MM.1S (cell line): ENCODE measurements at regions not wholly inside any gene's neighbourhood (a gene's known extent, or its start where the extent isn't known, plus 50 kb on each side); places are given as distances from the start of the nearest gene placed in this dataset.

Experiments
- DNase-seq: peaks from one replicate; pipeline ENCODE4 v3.0.0-alpha.2; 2015
- H2AFZ ChIP-seq: fragments of 300-600 bp; sonication (generic); 2 replicates; pipeline ENCODE4 v1.6.0; 2016; ENCODE audit warnings: antibody characterized with exemption, low read length
- H3F3A ChIP-seq: fragments of 300-600 bp; sonication (generic); 2 replicates; pipeline ENCODE4 v1.6.1; 2016; ENCODE audit warnings: mild to moderate bottlenecking, antibody characterized with exemption, low read length, moderate library complexity, mixed read lengths; ENCODE audit not compliant: insufficient read depth
- H3K27ac ChIP-seq: fragments of 300-600 bp; sonication (generic); 2 replicates; pipeline ENCODE4 v1.5.1; 2016; ENCODE audit warnings: mild to moderate bottlenecking, low read length
- H3K27me3 ChIP-seq: fragments of 300-600 bp; sonication (generic); replicated peaks from 2 replicates; pipeline ENCODE4 v1.6.0; 2016; ENCODE audit warnings: low read length; ENCODE audit not compliant: insufficient read depth
- H3K36me3 ChIP-seq: fragments of 300-600 bp; sonication (generic); replicated peaks from 2 replicates; pipeline ENCODE4 v1.6.1; 2016; ENCODE audit warnings: mild to moderate bottlenecking, low read length, mixed read lengths; ENCODE audit not compliant: insufficient read depth
- H3K4me1 ChIP-seq: fragments of 300-600 bp; sonication (generic); 2 replicates; pipeline ENCODE4 v1.6.1; 2016; ENCODE audit warnings: low read length, mixed read lengths
- H3K4me2 ChIP-seq: fragments of 300-600 bp; sonication (generic); 2 replicates; pipeline ENCODE4 v1.6.0; 2016; ENCODE audit warnings: low read depth, low read length
- H3K4me3 ChIP-seq: fragments of 300-600 bp; sonication (generic); 2 replicates; pipeline ENCODE4 v1.5.1; 2016; ENCODE audit warnings: low read length, mixed read lengths
- H3K79me2 ChIP-seq: fragments of 300-600 bp; sonication (generic); 2 replicates; pipeline ENCODE4 v1.6.1; 2016; ENCODE audit warnings: mixed run types, low read length, mixed read lengths
- H3K9ac ChIP-seq: fragments of 300-600 bp; sonication (generic); 2 replicates; pipeline ENCODE4 v1.6.1; 2016; ENCODE audit warnings: low read length, mixed read lengths
- H3K9me2 ChIP-seq: fragments of 300-600 bp; sonication (generic); replicated peaks from 2 replicates; pipeline ENCODE4 v1.6.1; 2016; ENCODE audit warnings: mild to moderate bottlenecking, low read length, mixed read lengths; ENCODE audit not compliant: insufficient read depth
- H3K9me3 ChIP-seq: fragments of 300-600 bp; sonication (generic); replicated peaks from 2 replicates; pipeline ENCODE4 v1.6.1; 2016; ENCODE audit warnings: mild to moderate bottlenecking, low read length, mixed read lengths; ENCODE audit not compliant: insufficient read depth
- H4K20me1 ChIP-seq: fragments of 300-600 bp; sonication (generic); 2 replicates; pipeline ENCODE4 v1.6.1; 2016; ENCODE audit warnings: mild to moderate bottlenecking, low read length, moderate library complexity, mixed read lengths; ENCODE audit not compliant: insufficient read depth
- EZH2 ChIP-seq: fragments of 300-600 bp; sonication (generic); optimal IDR thresholded peaks from 2 replicates; pipeline ENCODE3; 2017; ENCODE audit warnings: low read depth, mild to moderate bottlenecking, antibody characterized with exemption, low read length, mixed read lengths
- EZH2phosphoT487 ChIP-seq: fragments of 300-600 bp; sonication (generic); IDR thresholded peaks from 2 replicates; pipeline ENCODE4 v1.6.1; 2018; ENCODE audit warnings: antibody characterized with exemption, low read length
- TF ChIP-seq, protein P1 (sequence below): fragments of 300-600 bp; sonication (generic); IDR thresholded peaks from 2 replicates; pipeline ENCODE4 v1.5.1; 2016; ENCODE audit warnings: antibody characterized with exemption, low read length, mixed read lengths

DNA sequence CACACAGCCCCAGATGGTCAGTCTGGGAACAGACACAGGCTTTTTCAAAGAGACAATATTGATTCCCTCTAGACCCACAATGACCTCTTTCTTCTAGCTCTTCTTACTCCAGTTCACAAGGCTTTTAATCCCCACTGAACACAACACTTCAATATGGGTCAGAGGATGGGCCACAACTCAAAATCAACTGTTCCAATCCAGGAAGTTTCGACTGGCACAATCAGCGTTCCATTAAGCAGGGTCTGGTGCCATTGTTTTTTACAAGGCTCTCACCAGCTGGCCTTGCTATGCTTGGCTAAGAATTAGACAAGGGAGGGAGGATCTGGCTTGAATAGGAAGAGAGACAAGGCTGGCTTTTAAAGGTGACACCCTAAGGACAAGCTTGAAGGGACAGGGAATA lies 199.4 kb upstream of the SLC24A2 start:
- no peak overlapping the region for H3K9ac ChIP-seq
- no peak overlapping the region for H3K4me2 ChIP-seq
- no peak overlapping the region for H2AFZ ChIP-seq
- H3F3A ChIP-seq: no peaks in the 10 kb centered on the region
- DNase-seq: no peak
- H3K9me2 ChIP-seq: no peaks in the 10 kb centered on the region
- H3K9me3 ChIP-seq: no peaks in the 10 kb centered on the region
- H3K4me3 ChIP-seq: no peak overlapping the region
- H3K27me3 ChIP-seq: no peaks in the 10 kb centered on the region
- H3K27ac ChIP-seq: no peak overlapping the region
- TF ChIP-seq, protein P1, sequence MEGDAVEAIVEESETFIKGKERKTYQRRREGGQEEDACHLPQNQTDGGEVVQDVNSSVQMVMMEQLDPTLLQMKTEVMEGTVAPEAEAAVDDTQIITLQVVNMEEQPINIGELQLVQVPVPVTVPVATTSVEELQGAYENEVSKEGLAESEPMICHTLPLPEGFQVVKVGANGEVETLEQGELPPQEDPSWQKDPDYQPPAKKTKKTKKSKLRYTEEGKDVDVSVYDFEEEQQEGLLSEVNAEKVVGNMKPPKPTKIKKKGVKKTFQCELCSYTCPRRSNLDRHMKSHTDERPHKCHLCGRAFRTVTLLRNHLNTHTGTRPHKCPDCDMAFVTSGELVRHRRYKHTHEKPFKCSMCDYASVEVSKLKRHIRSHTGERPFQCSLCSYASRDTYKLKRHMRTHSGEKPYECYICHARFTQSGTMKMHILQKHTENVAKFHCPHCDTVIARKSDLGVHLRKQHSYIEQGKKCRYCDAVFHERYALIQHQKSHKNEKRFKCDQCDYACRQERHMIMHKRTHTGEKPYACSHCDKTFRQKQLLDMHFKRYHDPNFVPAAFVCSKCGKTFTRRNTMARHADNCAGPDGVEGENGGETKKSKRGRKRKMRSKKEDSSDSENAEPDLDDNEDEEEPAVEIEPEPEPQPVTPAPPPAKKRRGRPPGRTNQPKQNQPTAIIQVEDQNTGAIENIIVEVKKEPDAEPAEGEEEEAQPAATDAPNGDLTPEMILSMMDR: no peak
- TF ChIP-seq EZH2: no peak
- TF ChIP-seq EZH2phosphoT487: no peak
- H4K20me1 ChIP-seq: no peaks in the 10 kb centered on the region
- H3K36me3 ChIP-seq: no peaks in the 10 kb centered on the region
- no peaks in the 10 kb centered on the region for H3K79me2 ChIP-seq
- no peaks in the 10 kb centered on the region for H3K4me1 ChIP-seq

- no peaks in the 10 kb centered on the region for H4K20me1 ChIP-seq
- H3K4me3 ChIP-seq: no peak overlapping the region
- no peaks in the 10 kb centered on the region for H3K4me1 ChIP-seq
- H3K79me2 ChIP-seq: no peaks in the 10 kb centered on the region
- H3K36me3 ChIP-seq: no peaks in the 10 kb centered on the region
- no peaks in the 10 kb centered on the region for H3K9me3 ChIP-seq
- H2AFZ ChIP-seq: no peak overlapping the region
- H3K27me3 ChIP-seq: no peaks in the 10 kb centered on the region
- H3K9me2 ChIP-seq: no peaks in the 10 kb centered on the region
- TF ChIP-seq EZH2 (no peak), EZH2phosphoT487 (no peak)
- TF ChIP-seq, protein P1: no peak
- no peak overlapping the region for H3K9ac ChIP-seq
- H3F3A ChIP-seq: no peaks in the 10 kb centered on the region
- DNase-seq: no peak
- H3K4me2 ChIP-seq: no peak overlapping the region
- no peak overlapping the region for H3K27ac ChIP-seq
Observed at GRCh38 chr9:19985081-19985480, 196.2 kb upstream of the SLC24A2 start.

- Histone ChIP-seq H4K20me1 (no peaks in the 10 kb centered on the region), H3F3A (no peaks in the 10 kb centered on the region), H3K79me2 (no peaks in the 10 kb centered on the region), H3K27me3 (no peaks in the 10 kb centered on the region), H3K4me1 (no peaks in the 10 kb centered on the region), H3K36me3 (no peaks in the 10 kb centered on the region), H3K9me2 (no peaks in the 10 kb centered on the region), H3K4me2 (no peak overlapping the region), H3K4me3 (no peak overlapping the region), H3K9me3 (no peaks in the 10 kb centered on the region), H3K27ac (no peak overlapping the region), H2AFZ (no peak overlapping the region), H3K9ac (no peak overlapping the region)
- TF ChIP-seq, protein P1: no peak
- TF ChIP-seq EZH2phosphoT487 (no peak), EZH2 (no peak)
- no peak for DNase-seq
Observed at GRCh38 chr9:19976226-19976625, 187.4 kb upstream of the SLC24A2 start.

DNA sequence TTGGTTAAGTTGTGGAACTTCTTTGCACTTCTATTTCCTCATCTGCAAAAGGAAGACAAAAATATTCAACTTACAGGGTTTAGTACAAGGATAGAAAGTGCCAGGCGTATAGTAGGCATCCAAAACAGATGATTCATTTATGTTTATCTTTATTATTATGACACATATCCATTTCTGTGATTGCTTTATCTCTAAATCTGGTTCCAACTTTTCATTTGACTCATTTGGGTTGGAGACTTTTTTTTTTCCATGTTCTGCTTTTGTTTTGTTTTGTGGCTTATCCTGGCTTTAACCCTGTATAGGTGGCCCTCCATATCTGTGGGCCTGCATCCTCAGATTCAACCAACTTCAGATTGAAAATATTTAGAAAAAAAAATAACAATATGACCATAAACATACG lies 186.7 kb upstream of the SLC24A2 start:
- Histone ChIP-seq H3K9me3 (no peaks in the 10 kb centered on the region), H3K9ac (no peak overlapping the region), H3K27ac (no peak overlapping the region), H3K36me3 (no peaks in the 10 kb centered on the region), H3K4me1 (no peaks in the 10 kb centered on the region), H3K79me2 (no peaks in the 10 kb centered on the region), H3K4me2 (no peak overlapping the region), H3K9me2 (no peaks in the 10 kb centered on the region), H4K20me1 (no peaks in the 10 kb centered on the region), H3F3A (no peaks in the 10 kb centered on the region), H3K4me3 (no peak overlapping the region), H3K27me3 (no peaks in the 10 kb centered on the region), H2AFZ (no peak overlapping the region)
- DNase-seq: no peak
- TF ChIP-seq, protein P1: no peak
- TF ChIP-seq EZH2: no peak
- no peak for TF ChIP-seq EZH2phosphoT487
